ENCODE measurements at regions not wholly inside any gene's neighbourhood (a gene's known extent, or its start where the extent isn't known, plus 50 kb on each side); places are given as distances from the start of the nearest gene placed in this dataset.

DNA sequence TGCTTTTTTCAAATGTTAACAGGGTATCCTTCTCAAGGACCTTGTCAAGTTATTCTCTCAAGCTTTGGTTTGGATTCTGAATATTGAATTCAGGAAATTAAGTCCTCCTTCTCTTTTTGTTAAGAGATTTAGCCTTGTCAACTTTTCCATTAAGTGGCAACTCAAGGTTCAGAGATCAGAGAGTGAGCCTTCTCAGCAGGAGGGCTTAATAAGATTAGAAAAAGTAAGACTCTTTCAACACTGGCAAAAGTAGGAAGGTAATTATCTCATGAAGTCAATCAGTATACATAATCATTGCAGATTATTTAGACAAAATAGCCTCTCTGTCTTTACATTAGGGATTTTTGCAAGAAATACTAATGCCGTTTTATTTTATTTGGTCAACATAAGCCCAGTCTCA is 330.7 kb downstream of the KIF2B start:
- TF ChIP-seq, protein P1, sequence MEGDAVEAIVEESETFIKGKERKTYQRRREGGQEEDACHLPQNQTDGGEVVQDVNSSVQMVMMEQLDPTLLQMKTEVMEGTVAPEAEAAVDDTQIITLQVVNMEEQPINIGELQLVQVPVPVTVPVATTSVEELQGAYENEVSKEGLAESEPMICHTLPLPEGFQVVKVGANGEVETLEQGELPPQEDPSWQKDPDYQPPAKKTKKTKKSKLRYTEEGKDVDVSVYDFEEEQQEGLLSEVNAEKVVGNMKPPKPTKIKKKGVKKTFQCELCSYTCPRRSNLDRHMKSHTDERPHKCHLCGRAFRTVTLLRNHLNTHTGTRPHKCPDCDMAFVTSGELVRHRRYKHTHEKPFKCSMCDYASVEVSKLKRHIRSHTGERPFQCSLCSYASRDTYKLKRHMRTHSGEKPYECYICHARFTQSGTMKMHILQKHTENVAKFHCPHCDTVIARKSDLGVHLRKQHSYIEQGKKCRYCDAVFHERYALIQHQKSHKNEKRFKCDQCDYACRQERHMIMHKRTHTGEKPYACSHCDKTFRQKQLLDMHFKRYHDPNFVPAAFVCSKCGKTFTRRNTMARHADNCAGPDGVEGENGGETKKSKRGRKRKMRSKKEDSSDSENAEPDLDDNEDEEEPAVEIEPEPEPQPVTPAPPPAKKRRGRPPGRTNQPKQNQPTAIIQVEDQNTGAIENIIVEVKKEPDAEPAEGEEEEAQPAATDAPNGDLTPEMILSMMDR (IDR thresholded peaks at IDR 0.05), result no peak
- TF ChIP-seq POLR2A (IDR thresholded peaks at IDR 0.05), result no peak
